Transverse colon (tissue), 4 donors: ENCODE measurements at regions not wholly inside any gene's neighbourhood (a gene's known extent, or its start where the extent isn't known, plus 50 kb on each side); places are given as distances from the start of the nearest gene placed in this dataset.
"Not testable (repeated sequence)": the region's sequence is repeated elsewhere in the genome, so short reads cannot be mapped to it uniquely, and the experiment has no call there.

Experiments used
- DNase-seq: peaks from one replicate; pipeline ENCODE4 v3.0.0-alpha.2; 2019
- H3K27ac ChIP-seq, 4 donors: fragments of 200-600 bp; sonication (generic); 2 replicates each; pipeline ENCODE4 v1.5.1; 2016 to 2018; ENCODE audit warnings: inconsistent platforms in 4 of 4
- H3K27me3 ChIP-seq: fragments of 200-600 bp; sonication (generic); 2 replicates; pipeline ENCODE4 v1.5.1; 2017; ENCODE audit warnings: inconsistent platforms
- H3K36me3 ChIP-seq, 4 donors: fragments of 200-600 bp; sonication (generic); 2 replicates each; pipeline ENCODE4 v1.5.1; 2017 to 2019; ENCODE audit warnings: inconsistent platforms in 4 of 4
- H3K4me1 ChIP-seq, 4 donors: fragments of 200-600 bp; sonication (generic); 2 replicates each; pipeline ENCODE4 v1.5.1; 2017 to 2020; ENCODE audit warnings: inconsistent platforms in 4 of 4
- H3K4me3 ChIP-seq, 4 donors: fragments of 200-600 bp; sonication (generic); 1 replicate in 1 of 4; 2 replicates in 3 of 4; pipeline versions ENCODE4 v1.5.1 to v1.6.1; 2017 to 2019; ENCODE audit warnings: inconsistent platforms in 4 of 4
- H3K9me3 ChIP-seq, 2 donors: fragments of 200-600 bp; sonication (generic); 2 replicates each; pipeline ENCODE4 v1.5.1; 2017 to 2019; ENCODE audit warnings: inconsistent platforms in 2 of 2
- CTCF ChIP-seq, 5 experiments: fragments of 200-600 bp in 3 of 5; fragments of 450-650 bp in 2 of 5; sonication (generic) in 3 of 5; IDR thresholded peaks; 1 replicate in 2 of 5; 2 replicates in 3 of 5; pipeline ENCODE4 v1.5.1; 2016 to 2017; ENCODE audit warnings: antibody characterized with exemption in 5 of 5, inconsistent platforms in 3 of 5, mild to moderate bottlenecking in 2 of 5, moderate library complexity in 1 of 5
- EP300 ChIP-seq: sonication (generic); formaldehyde crosslinking; IDR thresholded peaks from one replicate; pipeline ENCODE4 v1.6.1; 2017; ENCODE audit warnings: antibody characterized with exemption, low read depth
- POLR2A ChIP-seq: fragments of 450-650 bp; IDR thresholded peaks from one replicate; pipeline ENCODE4 v1.6.1; 2016; ENCODE audit warnings: antibody characterized with exemption, mild to moderate bottlenecking, moderate library complexity
- POLR2AphosphoS5 ChIP-seq, 3 donors: sonication (generic); formaldehyde crosslinking; IDR thresholded peaks; one replicate each; pipeline ENCODE4 v1.6.1; 2016; ENCODE audit warnings: antibody characterized with exemption in 3 of 3
- WGBS, 2 donors: methylation state at CpG; one replicate each; pipeline ENCODE4 v1.1.5; 2018; ENCODE audit warnings: low coverage in 1 of 2; 5-methylcytosine and 5-hydroxymethylcytosine counted together
- in situ Hi-C, 4 donors: fragments of 200-750 bp; cut with MboI; loops; one replicate each; pipeline versions ENCODE4 v1.15.0 to v1.15.1; 2017; ENCODE audit warnings: low sequenced_read_pairs in 3 of 4, low pct_ligation_motif_present in 1 of 4, low pct_unique_long_range_greater_than_20kb in 1 of 4
- intact Hi-C: fragments of 100-400 bp; cut with DNase I; formaldehyde crosslinking; loops from one replicate; pipeline ENCODE4 v1.15.1; 2023; ENCODE audit warnings: low total_unique reads

- WGBS, 2 donors: 7 to 14% methylated on average over 2 of the region's 2 CpGs
- in situ Hi-C loops: loop anchor here in 2 of 4 donors (25.0 kb wide), 1 partner anchor 1142 kb away; the partner anchor contains the start of gene FZD8 (in 2 of the 2)
- TF ChIP-seq POLR2A: no peak
- peak; percentile 46 to 62 (median 59) for TF ChIP-seq CTCF (IDR thresholded peaks at IDR 0.05)
- intact Hi-C loops: loop anchor here (5.0 kb wide), 1 partner anchor 1142 kb away; no protein-coding TSS in a partner anchor
- Histone ChIP-seq H3K4me3 (no peak overlapping the region), H3K27me3 (no peaks in the 10 kb centered on the region), H3K9me3 (no peaks in the 10 kb centered on the region), H3K27ac (no peak overlapping the region), H3K36me3 (no peaks in the 10 kb centered on the region), H3K4me1 (no peaks in the 10 kb centered on the region)
- DNase-seq: peak; percentile 11
Observed at GRCh38 chr10:36779238-36779846, 346.1 kb upstream of the ANKRD30A start.

GRCh38 chr10:36778651-36779050, 346.7 kb upstream of the ANKRD30A start:
- no peak overlapping the region for H3K27ac ChIP-seq
- H3K36me3 ChIP-seq: no peaks in the 10 kb centered on the region
- no peak for DNase-seq
- in situ Hi-C loops (loop anchor here in 2 of 4 donors (25.0 kb wide), 1 partner anchor 1141 kb away; the partner anchor contains the start of gene FZD8 (in 2 of the 2)), intact Hi-C loops (loop anchor here (5.0 kb wide), 1 partner anchor 1141 kb away; no protein-coding TSS in a partner anchor)
- no peaks in the 10 kb centered on the region for H3K9me3 ChIP-seq
- no peak overlapping the region for H3K4me3 ChIP-seq
- H3K4me1 ChIP-seq: no peaks in the 10 kb centered on the region
- no peaks in the 10 kb centered on the region for H3K27me3 ChIP-seq
- TF ChIP-seq POLR2A (no peak), POLR2AphosphoS5 (IDR thresholded peaks at IDR 0.05) (no peak), EP300 (no peak), CTCF (IDR thresholded peaks at IDR 0.05) (no peak)

GRCh38 chr10:36773652-36774051, 351.7 kb upstream of the ANKRD30A start:
- no peaks in the 10 kb centered on the region for H3K27me3 ChIP-seq
- 67 to 77% methylated on average over 2 of the region's 2 CpGs for WGBS, 2 donors
- in situ Hi-C loops: no loop called here
- no peaks in the 10 kb centered on the region for H3K9me3 ChIP-seq
- intact Hi-C loops: no loop called here
- no peak overlapping the region for H3K4me3 ChIP-seq
- no peaks in the 10 kb centered on the region for H3K4me1 ChIP-seq
- no peaks in the 10 kb centered on the region for H3K36me3 ChIP-seq
- no peak for TF ChIP-seq POLR2A
- no peak for TF ChIP-seq CTCF (IDR thresholded peaks at IDR 0.05)
- no peak for TF ChIP-seq POLR2AphosphoS5 (IDR thresholded peaks at IDR 0.05)
- TF ChIP-seq EP300: no peak
- no peak overlapping the region for H3K27ac ChIP-seq
- DNase-seq: no peak

GRCh38 chr10:36771725-36772124, 353.7 kb upstream of the ANKRD30A start:
- intact Hi-C loops (no loop called here), in situ Hi-C loops (no loop called here)
- 83 to 85% methylated on average over 1 of the region's 1 CpG for WGBS, 2 donors

GRCh38 chr10:36769741-36770140, 355.7 kb upstream of the ANKRD30A start:
- WGBS, 2 donors: 77% methylated on average over 7 of the region's 7 CpGs; no CpG with 5 or more reads in 1 of the 2 donors
- H3K9me3 ChIP-seq, H3K4me1 ChIP-seq, H3K4me3 ChIP-seq, H3K27ac ChIP-seq, in situ Hi-C loops, intact Hi-C loops, H3K27me3 ChIP-seq, DNase-seq, H3K36me3 ChIP-seq: not testable (repeated sequence)

More at GRCh38 chr10:36771725-36772124, 353.7 kb upstream of the ANKRD30A start:
- TF ChIP-seq CTCF (IDR thresholded peaks at IDR 0.05) (no peak), EP300 (no peak), POLR2AphosphoS5 (IDR thresholded peaks at IDR 0.05) (no peak), POLR2A (no peak)
- Histone ChIP-seq H3K4me1 (no peaks in the 10 kb centered on the region), H3K36me3 (no peaks in the 10 kb centered on the region), H3K4me3 (no peak overlapping the region), H3K27me3 (no peaks in the 10 kb centered on the region), H3K27ac (no peak overlapping the region), H3K9me3 (no peaks in the 10 kb centered on the region)
- DNase-seq: no peak
